ENCODE measurements at regions not wholly inside any gene's neighbourhood (a gene's known extent, or its start where the extent isn't known, plus 50 kb on each side); places are given as distances from the start of the nearest gene placed in this dataset.
"Not testable (repeated sequence)": the region's sequence is repeated elsewhere in the genome, so short reads cannot be mapped to it uniquely, and the experiment has no call there.

DNA sequence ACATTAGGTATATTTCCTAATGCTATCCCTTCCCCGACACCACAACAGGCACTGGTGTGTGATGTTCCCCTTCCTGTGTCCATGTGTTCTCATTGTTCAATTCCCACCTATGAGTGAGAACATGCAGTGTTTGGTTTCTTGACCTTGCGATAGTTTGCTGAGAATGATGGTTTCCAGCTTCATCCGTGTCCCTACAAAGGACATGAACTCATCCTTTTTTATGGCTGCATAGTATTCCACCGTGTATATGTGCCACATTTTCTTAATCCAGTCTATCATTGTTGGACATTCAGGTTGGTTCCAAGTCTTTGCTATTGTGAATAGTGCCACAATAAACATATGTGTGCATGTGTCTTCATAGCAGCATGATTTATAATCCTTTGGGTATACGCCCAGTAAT is 228.5 kb upstream of the RARB start:
- H3K27ac ChIP-seq (ENCODE audit: low read depth, low read length); H3K4me1 ChIP-seq (ENCODE audit: control insufficient read depth, insufficient read depth, low read length); H3K36me3 ChIP-seq (ENCODE audit: control insufficient read depth, insufficient read depth, low read length); H3K4me3 ChIP-seq (ENCODE audit: low read length); H3K27me3 ChIP-seq (ENCODE audit: control insufficient read depth, insufficient read depth, low read length); H3K9ac ChIP-seq (ENCODE audit: low read length): not testable (repeated sequence)

GRCh38 chr3:25212736-25213135 is 215.3 kb upstream of the RARB start:
- Histone ChIP-seq H3K27ac (ENCODE audit: low read depth, low read length) (no peak overlapping the region), H3K27me3 (ENCODE audit: control insufficient read depth, insufficient read depth, low read length) (no peaks in the 10 kb centered on the region), H3K4me1 (ENCODE audit: control insufficient read depth, insufficient read depth, low read length) (no peaks in the 10 kb centered on the region), H3K36me3 (ENCODE audit: control insufficient read depth, insufficient read depth, low read length) (no peaks in the 10 kb centered on the region), H3K9ac (ENCODE audit: low read length) (no peak overlapping the region), H3K4me3 (ENCODE audit: low read length) (no peak overlapping the region)

GRCh38 chr3:25214034-25214433 is 214.0 kb upstream of the RARB start:
- Histone ChIP-seq H3K9ac (ENCODE audit: low read length) (no peak overlapping the region), H3K36me3 (ENCODE audit: control insufficient read depth, insufficient read depth, low read length) (no peaks in the 10 kb centered on the region), H3K27ac (ENCODE audit: low read depth, low read length) (no peak overlapping the region), H3K4me3 (ENCODE audit: low read length) (no peak overlapping the region), H3K27me3 (ENCODE audit: control insufficient read depth, insufficient read depth, low read length) (no peaks in the 10 kb centered on the region), H3K4me1 (ENCODE audit: control insufficient read depth, insufficient read depth, low read length) (no peaks in the 10 kb centered on the region)

- Histone ChIP-seq H3K9ac (ENCODE audit: low read length) (no peak overlapping the region), H3K27ac (ENCODE audit: low read depth, low read length) (no peak overlapping the region), H3K4me3 (ENCODE audit: low read length) (no peak overlapping the region), H3K27me3 (ENCODE audit: control insufficient read depth, insufficient read depth, low read length) (no peaks in the 10 kb centered on the region), H3K4me1 (ENCODE audit: control insufficient read depth, insufficient read depth, low read length) (no peaks in the 10 kb centered on the region), H3K36me3 (ENCODE audit: control insufficient read depth, insufficient read depth, low read length) (no peaks in the 10 kb centered on the region)
Measured at GRCh38 chr3:25218362-25218761, 209.7 kb upstream of the RARB start.

GRCh38 chr3:25226747-25227146 is 201.3 kb upstream of the RARB start:
- no peaks in the 10 kb centered on the region for H3K4me1 ChIP-seq (ENCODE audit: control insufficient read depth, insufficient read depth, low read length)
- H3K36me3 ChIP-seq (ENCODE audit: control insufficient read depth, insufficient read depth, low read length): no peaks in the 10 kb centered on the region
- no peak overlapping the region for H3K9ac ChIP-seq (ENCODE audit: low read length)
- no peak overlapping the region for H3K4me3 ChIP-seq (ENCODE audit: low read length)
- no peaks in the 10 kb centered on the region for H3K27me3 ChIP-seq (ENCODE audit: control insufficient read depth, insufficient read depth, low read length)
- no peak overlapping the region for H3K27ac ChIP-seq (ENCODE audit: low read depth, low read length)

DNA sequence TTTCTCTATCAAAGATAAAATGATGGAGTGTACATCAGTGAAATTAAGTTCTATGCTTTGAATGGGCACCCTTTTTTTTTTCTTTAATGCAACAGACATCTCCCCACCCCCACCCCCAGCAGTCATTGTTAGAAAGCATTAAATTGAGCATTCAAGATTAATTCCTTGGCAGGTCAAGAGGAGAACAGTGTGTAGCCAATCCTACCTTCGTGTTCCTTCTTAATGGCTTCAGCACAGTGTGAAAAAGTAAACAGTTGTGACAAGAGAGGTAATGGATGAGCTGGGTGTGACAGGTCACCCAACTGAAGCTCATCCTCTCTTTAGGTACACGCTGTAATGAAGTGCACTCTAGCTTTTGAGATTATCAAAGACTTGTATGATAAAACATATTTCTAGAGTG is 198.5 kb upstream of the RARB start:
- Histone ChIP-seq H3K36me3 (ENCODE audit: control insufficient read depth, insufficient read depth, low read length) (no peaks in the 10 kb centered on the region), H3K27ac (ENCODE audit: low read depth, low read length) (no peak overlapping the region), H3K27me3 (ENCODE audit: control insufficient read depth, insufficient read depth, low read length) (no peaks in the 10 kb centered on the region), H3K9ac (ENCODE audit: low read length) (no peak overlapping the region), H3K4me1 (ENCODE audit: control insufficient read depth, insufficient read depth, low read length) (no peaks in the 10 kb centered on the region), H3K4me3 (ENCODE audit: low read length) (no peak overlapping the region)

DNA sequence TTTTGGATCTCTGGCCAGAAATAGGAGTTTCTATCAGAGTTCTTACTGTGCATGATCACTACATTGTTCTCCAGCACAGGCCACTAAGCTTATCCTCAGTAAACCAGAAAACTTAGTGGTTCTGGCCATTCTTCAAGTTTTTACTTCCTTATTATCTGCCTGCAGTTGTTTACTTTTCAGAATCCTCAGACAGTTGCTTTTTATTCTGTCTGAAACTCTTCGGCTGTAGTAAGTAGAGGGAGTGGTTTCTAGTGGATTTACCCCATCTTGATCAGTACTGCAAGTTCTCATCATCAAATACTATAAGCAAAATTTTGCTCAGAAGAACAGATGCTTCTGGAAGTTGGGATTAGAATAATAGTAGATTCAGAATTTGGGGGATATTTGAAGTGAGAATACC is 193.0 kb upstream of the RARB start:
- Histone ChIP-seq H3K27me3 (ENCODE audit: control insufficient read depth, insufficient read depth, low read length) (no peaks in the 10 kb centered on the region), H3K4me1 (ENCODE audit: control insufficient read depth, insufficient read depth, low read length) (no peaks in the 10 kb centered on the region), H3K4me3 (ENCODE audit: low read length) (no peak overlapping the region), H3K36me3 (ENCODE audit: control insufficient read depth, insufficient read depth, low read length) (no peaks in the 10 kb centered on the region), H3K27ac (ENCODE audit: low read depth, low read length) (no peak overlapping the region), H3K9ac (ENCODE audit: low read length) (no peak overlapping the region)

DNA sequence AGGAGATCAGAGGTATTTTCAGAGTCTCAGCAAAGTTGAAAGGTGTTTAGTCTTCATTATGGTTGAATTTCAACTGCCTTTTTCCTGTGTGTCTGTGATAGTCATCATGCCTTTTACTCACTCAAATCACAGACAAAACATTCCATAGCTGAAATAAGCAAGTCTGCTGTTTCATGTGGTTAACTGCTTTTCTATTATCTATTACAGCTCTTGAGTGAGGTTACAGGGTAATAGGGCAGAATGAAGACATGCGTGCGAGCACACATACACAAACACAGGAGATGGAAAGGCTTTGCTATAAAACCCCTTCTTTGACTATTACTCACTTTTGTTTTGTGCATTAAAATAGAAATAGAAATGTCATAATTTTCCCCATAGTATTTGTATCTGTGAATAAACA is 192.6 kb upstream of the RARB start:
- H3K9ac ChIP-seq (ENCODE audit: low read length): no peak overlapping the region
- no peaks in the 10 kb centered on the region for H3K4me1 ChIP-seq (ENCODE audit: control insufficient read depth, insufficient read depth, low read length)
- H3K4me3 ChIP-seq (ENCODE audit: low read length): no peak overlapping the region
- H3K36me3 ChIP-seq (ENCODE audit: control insufficient read depth, insufficient read depth, low read length): no peaks in the 10 kb centered on the region
- no peak overlapping the region for H3K27ac ChIP-seq (ENCODE audit: low read depth, low read length)
- H3K27me3 ChIP-seq (ENCODE audit: control insufficient read depth, insufficient read depth, low read length): no peaks in the 10 kb centered on the region

GRCh38 chr3:25237602-25238001 is 190.5 kb upstream of the RARB start:
- no peak overlapping the region for H3K9ac ChIP-seq (ENCODE audit: low read length)
- no peak overlapping the region for H3K4me3 ChIP-seq (ENCODE audit: low read length)
- H3K4me1 ChIP-seq (ENCODE audit: control insufficient read depth, insufficient read depth, low read length): no peaks in the 10 kb centered on the region
- no peaks in the 10 kb centered on the region for H3K36me3 ChIP-seq (ENCODE audit: control insufficient read depth, insufficient read depth, low read length)
- H3K27ac ChIP-seq (ENCODE audit: low read depth, low read length): no peak overlapping the region
- H3K27me3 ChIP-seq (ENCODE audit: control insufficient read depth, insufficient read depth, low read length): no peaks in the 10 kb centered on the region

DNA sequence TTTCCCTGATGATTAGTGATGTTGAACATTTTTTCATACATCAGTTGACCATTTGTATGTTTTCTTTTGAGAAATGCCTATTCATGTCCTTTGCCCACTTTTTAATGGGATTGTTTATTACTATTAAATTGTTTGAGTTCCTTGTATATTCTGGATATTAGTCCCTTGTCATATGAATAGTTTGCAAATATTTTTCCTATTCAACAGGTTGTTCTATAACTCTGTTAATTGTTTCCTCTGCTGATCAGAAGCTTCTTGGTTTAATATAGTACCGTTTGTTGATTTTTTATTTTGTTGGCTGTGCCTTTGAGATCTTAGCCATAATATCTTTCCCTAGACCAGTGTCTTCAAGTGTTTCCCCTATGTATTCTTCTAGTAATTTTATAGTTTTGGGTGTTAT is 189.0 kb upstream of the RARB start:
- no peaks in the 10 kb centered on the region for H3K36me3 ChIP-seq (ENCODE audit: control insufficient read depth, insufficient read depth, low read length)
- H3K4me1 ChIP-seq (ENCODE audit: control insufficient read depth, insufficient read depth, low read length): no peaks in the 10 kb centered on the region
- no peak overlapping the region for H3K9ac ChIP-seq (ENCODE audit: low read length)
- H3K27ac ChIP-seq (ENCODE audit: low read depth, low read length): no peak overlapping the region
- no peak overlapping the region for H3K4me3 ChIP-seq (ENCODE audit: low read length)
- no peaks in the 10 kb centered on the region for H3K27me3 ChIP-seq (ENCODE audit: control insufficient read depth, insufficient read depth, low read length)

DNA sequence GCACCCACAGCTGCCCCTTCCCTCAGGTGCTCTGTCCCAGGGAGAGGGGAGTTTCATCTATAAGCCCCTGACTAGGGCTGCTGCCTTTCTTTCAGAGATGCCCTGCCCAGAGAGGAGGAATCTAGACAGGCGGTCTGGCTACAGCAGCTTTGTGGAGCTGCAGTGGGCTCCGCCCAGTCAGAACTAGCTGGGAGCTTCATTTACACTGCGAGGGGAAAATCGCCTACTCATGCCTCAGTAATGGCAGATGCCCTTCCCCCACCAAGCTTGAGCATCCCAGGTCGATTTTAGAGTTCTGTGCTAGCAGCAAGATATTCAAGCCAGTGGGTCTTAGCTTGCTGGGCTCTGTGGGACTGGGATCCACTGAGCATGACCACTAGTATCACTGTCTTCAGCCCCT is 181.2 kb upstream of the RARB start:
- no peak overlapping the region for H3K9ac ChIP-seq (ENCODE audit: low read length)
- H3K4me3 ChIP-seq (ENCODE audit: low read length): no peak overlapping the region
- no peaks in the 10 kb centered on the region for H3K36me3 ChIP-seq (ENCODE audit: control insufficient read depth, insufficient read depth, low read length)
- H3K27me3 ChIP-seq (ENCODE audit: control insufficient read depth, insufficient read depth, low read length): no peaks in the 10 kb centered on the region
- no peaks in the 10 kb centered on the region for H3K4me1 ChIP-seq (ENCODE audit: control insufficient read depth, insufficient read depth, low read length)
- no peak overlapping the region for H3K27ac ChIP-seq (ENCODE audit: low read depth, low read length)

GRCh38 chr3:25252291-25252690 is 175.8 kb upstream of the RARB start:
- H3K9ac ChIP-seq (ENCODE audit: low read length): no peak overlapping the region

DNA sequence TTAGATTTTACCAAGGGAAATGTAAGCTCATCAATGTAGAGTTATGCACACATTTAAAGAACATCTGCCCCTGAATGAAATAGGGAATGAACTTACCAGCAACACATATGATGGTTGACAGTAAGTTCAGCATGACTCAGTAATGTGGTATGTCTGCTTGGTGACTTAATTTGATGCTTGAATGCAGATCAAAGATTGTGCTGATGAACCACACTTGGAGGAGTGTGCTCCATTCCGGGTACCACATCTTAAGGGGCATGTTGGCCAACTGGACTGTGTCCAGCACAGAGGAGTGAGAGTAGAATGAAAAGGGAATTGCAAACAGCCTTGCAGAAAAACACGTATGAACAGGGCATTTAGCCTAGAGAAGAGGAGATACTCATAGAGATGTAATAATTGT is 171.0 kb upstream of the RARB start:
- Histone ChIP-seq H3K36me3 (ENCODE audit: control insufficient read depth, insufficient read depth, low read length) (no peaks in the 10 kb centered on the region), H3K9ac (ENCODE audit: low read length) (no peak overlapping the region)

More at GRCh38 chr3:25252291-25252690, 175.8 kb upstream of the RARB start:
- H3K27me3 ChIP-seq (ENCODE audit: control insufficient read depth, insufficient read depth, low read length): no peaks in the 10 kb centered on the region
- no peak overlapping the region for H3K4me3 ChIP-seq (ENCODE audit: low read length)
- no peak overlapping the region for H3K27ac ChIP-seq (ENCODE audit: low read depth, low read length)
- H3K36me3 ChIP-seq (ENCODE audit: control insufficient read depth, insufficient read depth, low read length): no peaks in the 10 kb centered on the region
- H3K4me1 ChIP-seq (ENCODE audit: control insufficient read depth, insufficient read depth, low read length): no peaks in the 10 kb centered on the region

DNA sequence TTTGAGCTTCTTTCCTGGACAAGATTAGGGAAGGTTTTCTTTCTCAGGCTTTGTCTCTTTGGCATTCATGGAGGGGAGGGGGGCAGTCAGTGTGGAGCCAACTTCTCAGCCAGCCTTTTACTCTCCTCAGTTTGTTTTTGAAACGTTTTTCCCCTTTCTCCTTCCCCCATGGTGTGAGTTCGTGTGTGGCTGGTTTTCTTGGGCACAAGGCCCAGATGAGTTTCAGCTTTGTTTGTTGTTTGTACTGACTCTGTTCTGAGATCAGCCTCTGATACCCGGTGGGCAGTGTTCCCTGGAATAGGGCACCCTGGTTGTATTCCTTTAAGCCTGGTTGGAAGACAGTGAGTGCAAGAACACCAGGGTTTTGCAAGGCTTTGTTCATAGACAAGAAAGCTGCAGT is 168.2 kb upstream of the RARB start:
- Histone ChIP-seq H3K36me3 (ENCODE audit: control insufficient read depth, insufficient read depth, low read length) (no peaks in the 10 kb centered on the region), H3K4me3 (ENCODE audit: low read length) (no peak overlapping the region), H3K27ac (ENCODE audit: low read depth, low read length) (no peak overlapping the region), H3K4me1 (ENCODE audit: control insufficient read depth, insufficient read depth, low read length) (no peaks in the 10 kb centered on the region), H3K27me3 (ENCODE audit: control insufficient read depth, insufficient read depth, low read length) (no peaks in the 10 kb centered on the region), H3K9ac (ENCODE audit: low read length) (no peak overlapping the region)

More for the DNA sequence above, 171.0 kb upstream of the RARB start:
- Histone ChIP-seq H3K27me3 (ENCODE audit: control insufficient read depth, insufficient read depth, low read length) (no peaks in the 10 kb centered on the region), H3K4me3 (ENCODE audit: low read length) (no peak overlapping the region), H3K27ac (ENCODE audit: low read depth, low read length) (no peak overlapping the region), H3K4me1 (ENCODE audit: control insufficient read depth, insufficient read depth, low read length) (no peaks in the 10 kb centered on the region)

Measured in rectal smooth muscle tissue (tissue), 1 donor.